Mesodermal cell (in vitro differentiated cells): ENCODE measurements at regions not wholly inside any gene's neighbourhood (a gene's known extent, or its start where the extent isn't known, plus 50 kb on each side); places are given as distances from the start of the nearest gene placed in this dataset.

Experiments
- H3K27ac ChIP-seq: 2 replicates; pipeline ENCODE4 v1.7.0; 2013; ENCODE audit warnings: mild to moderate bottlenecking, low read depth, low read length, moderate library complexity; ENCODE audit not compliant: severe bottlenecking
- H3K36me3 ChIP-seq: 2 replicates; pipeline ENCODE4 v1.7.1; 2013; ENCODE audit warnings: mild to moderate bottlenecking, low read length, moderate library complexity; ENCODE audit not compliant: control insufficient read depth, insufficient read depth
- H3K4me1 ChIP-seq: one replicate; pipeline ENCODE4 v1.7.1; 2013; ENCODE audit warnings: mild to moderate bottlenecking, low read length; ENCODE audit not compliant: insufficient read depth, control insufficient read depth, poor library complexity, severe bottlenecking
- H3K4me3 ChIP-seq: 2 replicates; pipeline ENCODE4 v1.7.0; 2013; ENCODE audit warnings: low read length, control low read depth, mild to moderate bottlenecking; ENCODE audit not compliant: insufficient read depth, poor library complexity, severe bottlenecking; ENCODE audit errors: extremely low read depth
- H3K9me3 ChIP-seq: 2 replicates; pipeline ENCODE4 v1.7.1; 2013; ENCODE audit warnings: mild to moderate bottlenecking, low read length, moderate library complexity; ENCODE audit not compliant: control insufficient read depth
- whole genome bisulfite sequencing, 2 experiments: methylation state at CpG; one replicate each; pipeline ENCODE4 v1.1.5; 2013; ENCODE audit warnings: missing lambda C conversion rate in 2 of 2; ENCODE audit not compliant: insufficient coverage in 2 of 2; 5-methylcytosine and 5-hydroxymethylcytosine counted together

GRCh38 chr12:89821896-89822295 is 113.3 kb upstream of the ATP2B1 start:
- Histone ChIP-seq H3K9me3 (no peaks in the 10 kb centered on the region), H3K4me1 (peaks cover 26% of the 10 kb centered on the region), H3K4me3 (no peak overlapping the region), H3K36me3 (no peaks in the 10 kb centered on the region), H3K27ac (no peak overlapping the region)

GRCh38 chr12:89817501-89818226 is 109.0 kb upstream of the ATP2B1 start:
- Histone ChIP-seq H3K27ac (peak overlapping the region; percentile 48), H3K9me3 (no peaks in the 10 kb centered on the region), H3K4me1 (peaks cover 10% of the 10 kb centered on the region), H3K4me3 (no peak overlapping the region), H3K36me3 (no peaks in the 10 kb centered on the region)
- no CpG with 5 or more reads among the region's 2 CpGs for WGBS, 2 experiments

DNA sequence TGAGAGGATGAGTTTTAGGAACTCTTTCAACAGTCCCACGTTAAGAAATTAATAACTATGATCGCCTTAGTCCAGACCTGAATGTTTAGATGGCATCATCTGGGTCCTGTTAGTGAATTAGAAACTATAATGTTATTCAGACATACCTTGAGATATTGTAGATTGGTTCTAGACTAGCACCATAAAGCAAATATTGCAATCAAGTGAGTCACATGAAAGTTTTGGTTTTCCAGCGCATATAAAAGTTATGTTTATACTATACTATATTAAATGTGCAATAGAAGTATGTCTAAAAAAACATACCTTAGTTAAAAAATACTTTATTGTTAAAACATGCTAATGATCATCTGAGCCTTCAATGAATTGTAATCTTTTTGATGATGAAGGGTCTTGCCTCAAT is 106.6 kb upstream of the ATP2B1 start:
- no CpG with 5 or more reads among the region's 3 CpGs for WGBS, 2 experiments
- Histone ChIP-seq H3K4me1 (peaks cover 10% of the 10 kb centered on the region), H3K36me3 (no peaks in the 10 kb centered on the region), H3K4me3 (no peak overlapping the region), H3K9me3 (no peaks in the 10 kb centered on the region), H3K27ac (no peak overlapping the region)

GRCh38 chr12:89803412-89803811 is 94.8 kb upstream of the ATP2B1 start:
- no peak overlapping the region for H3K4me3 ChIP-seq
- no peaks in the 10 kb centered on the region for H3K36me3 ChIP-seq
- no peaks in the 10 kb centered on the region for H3K9me3 ChIP-seq
- H3K27ac ChIP-seq, result peak overlapping the region; percentile 68
- peaks cover 19% of the 10 kb centered on the region for H3K4me1 ChIP-seq

- H3K9me3 ChIP-seq, result no peaks in the 10 kb centered on the region
- no peak overlapping the region for H3K27ac ChIP-seq
- no peaks in the 10 kb centered on the region for H3K36me3 ChIP-seq
- H3K4me3 ChIP-seq, result no peak overlapping the region
- H3K4me1 ChIP-seq, result peaks cover 19% of the 10 kb centered on the region
- WGBS, 2 experiments, result no CpG with 5 or more reads among the region's 2 CpGs
Measured at GRCh38 chr12:89801284-89801683, 92.6 kb upstream of the ATP2B1 start.

DNA sequence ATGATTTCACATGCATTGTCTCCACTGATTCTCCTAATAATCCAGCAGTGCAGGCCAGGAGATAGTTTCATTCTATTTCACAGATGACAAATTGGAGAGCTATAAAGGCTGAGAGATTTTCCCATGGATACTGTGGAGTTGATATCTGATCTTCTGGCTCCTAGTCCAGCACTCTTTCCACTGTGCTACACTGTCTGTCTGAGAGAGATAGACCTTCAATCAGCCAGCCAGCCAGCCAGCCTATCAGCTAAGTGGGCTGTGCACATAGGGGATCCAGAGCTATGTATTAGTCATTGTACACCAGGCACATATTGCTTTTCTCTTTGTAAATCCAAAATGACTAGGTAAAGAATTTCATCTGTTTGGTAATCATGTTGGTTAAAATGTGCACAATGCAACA is 91.8 kb upstream of the ATP2B1 start:
- Histone ChIP-seq H3K36me3 (no peaks in the 10 kb centered on the region), H3K4me3 (no peak overlapping the region), H3K9me3 (no peaks in the 10 kb centered on the region), H3K4me1 (peaks cover 19% of the 10 kb centered on the region), H3K27ac (peak overlapping the region; percentile 13)

DNA sequence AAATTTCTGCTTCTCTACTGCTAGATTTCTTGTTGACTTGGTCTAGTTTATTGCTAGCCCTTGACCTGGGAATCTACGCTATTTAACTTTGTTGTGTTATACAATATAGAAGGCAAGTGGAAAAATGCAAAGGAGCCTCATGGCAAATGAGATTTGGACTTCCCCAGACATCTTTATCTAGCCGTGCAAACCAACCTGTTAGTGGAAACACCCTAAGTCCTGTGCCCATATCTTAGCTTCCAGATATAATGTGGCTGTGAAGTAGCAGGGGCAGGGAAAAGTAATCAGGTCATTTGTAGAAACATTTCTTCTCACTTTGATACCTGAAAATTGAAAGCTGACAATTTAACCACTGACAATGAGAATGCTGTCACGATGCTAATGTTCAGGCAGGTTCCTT is 90.7 kb upstream of the ATP2B1 start:
- H3K9me3 ChIP-seq, result no peaks in the 10 kb centered on the region
- H3K36me3 ChIP-seq, result no peaks in the 10 kb centered on the region
- no peak overlapping the region for H3K4me3 ChIP-seq
- 93% methylated on average over 3 of the region's 3 CpGs; no CpG with 5 or more reads in 1 of the 2 experiments for WGBS, 2 experiments
- H3K27ac ChIP-seq, result no peak overlapping the region
- H3K4me1 ChIP-seq, result peaks cover 19% of the 10 kb centered on the region

GRCh38 chr12:89797436-89797835 is 88.8 kb upstream of the ATP2B1 start:
- H3K9me3 ChIP-seq, result no peaks in the 10 kb centered on the region
- H3K4me1 ChIP-seq, result peaks cover 10% of the 10 kb centered on the region
- H3K27ac ChIP-seq, result no peak overlapping the region
- H3K4me3 ChIP-seq, result no peak overlapping the region
- no peaks in the 10 kb centered on the region for H3K36me3 ChIP-seq
- 100% methylated on average over 2 of the region's 2 CpGs; no CpG with 5 or more reads in 1 of the 2 experiments for WGBS, 2 experiments

DNA sequence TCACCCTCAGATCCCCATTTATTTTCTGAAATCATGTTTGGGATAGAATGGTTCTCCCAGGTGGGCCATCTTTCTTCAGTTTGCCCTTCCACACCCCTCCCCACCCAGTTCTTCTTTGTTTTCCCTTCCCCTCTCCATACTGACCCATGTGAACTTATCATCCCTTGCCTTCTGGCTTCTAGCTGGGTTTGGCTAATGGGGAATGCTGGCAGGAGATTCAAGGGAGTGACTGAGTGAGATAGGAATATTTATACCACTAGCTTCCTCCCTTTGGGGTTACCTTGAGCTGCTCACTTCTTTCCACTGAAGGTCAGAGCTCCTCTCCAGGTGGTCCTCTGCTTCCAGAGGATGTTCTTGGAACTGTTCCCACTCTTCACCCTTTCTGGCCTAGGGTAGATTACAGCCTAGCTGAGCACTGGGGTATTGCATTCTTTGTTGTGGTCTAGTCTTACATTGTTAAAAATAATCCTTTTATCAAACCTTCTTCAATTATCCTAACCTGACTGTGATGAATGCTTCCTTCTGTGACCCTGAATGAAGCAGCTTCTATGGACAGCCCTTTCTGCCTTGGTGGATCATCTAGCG is 88.3 kb upstream of the ATP2B1 start:
- WGBS, 2 experiments, result 91 to 100% methylated on average over 1 of the region's 1 CpG
- no peak overlapping the region for H3K4me3 ChIP-seq
- no peak overlapping the region for H3K27ac ChIP-seq
- H3K9me3 ChIP-seq, result no peaks in the 10 kb centered on the region
- peaks cover 10% of the 10 kb centered on the region for H3K4me1 ChIP-seq
- H3K36me3 ChIP-seq, result no peaks in the 10 kb centered on the region

- no peaks in the 10 kb centered on the region for H3K4me1 ChIP-seq
Measured at GRCh38 chr12:89793946-89794345, 85.3 kb upstream of the ATP2B1 start.

DNA sequence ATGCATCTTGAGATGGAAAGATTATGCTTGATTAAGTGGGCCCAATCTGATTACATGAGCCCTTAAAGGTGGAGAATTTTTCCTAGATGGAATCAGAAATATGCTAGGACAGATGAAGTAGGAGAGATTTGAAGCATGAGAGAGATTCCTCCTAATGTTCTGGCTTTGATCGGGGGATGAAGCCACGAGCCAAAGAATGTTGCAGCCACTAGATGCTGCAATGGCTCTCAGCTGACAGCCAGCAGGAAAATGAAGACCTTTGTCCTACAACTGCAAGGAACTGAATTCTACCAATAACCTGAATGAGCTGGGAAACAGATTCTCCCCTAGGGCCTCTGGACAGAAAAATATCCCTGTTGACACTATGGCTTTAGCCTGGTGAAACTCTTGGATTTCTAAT is 82.6 kb upstream of the ATP2B1 start:
- Histone ChIP-seq H3K4me3 (no peak overlapping the region), H3K4me1 (no peaks in the 10 kb centered on the region), H3K27ac (no peak overlapping the region), H3K36me3 (no peaks in the 10 kb centered on the region), H3K9me3 (peaks cover 7% of the 10 kb centered on the region)
- 86 to 100% methylated on average over 1 to 2 of the region's 2 CpGs for WGBS, 2 experiments

More at GRCh38 chr12:89793946-89794345, 85.3 kb upstream of the ATP2B1 start:
- no peaks in the 10 kb centered on the region for H3K9me3 ChIP-seq
- no peak overlapping the region for H3K27ac ChIP-seq
- no peaks in the 10 kb centered on the region for H3K36me3 ChIP-seq
- no peak overlapping the region for H3K4me3 ChIP-seq
